ENCODE measurements at regions not wholly inside any gene's neighbourhood (a gene's known extent, or its start where the extent isn't known, plus 50 kb on each side); places are given as distances from the start of the nearest gene placed in this dataset.
"Not testable (repeated sequence)": the region's sequence is repeated elsewhere in the genome, so short reads cannot be mapped to it uniquely, and the experiment has no call there.

- no peak overlapping the region for H3K4me3 ChIP-seq (ENCODE audit: low read depth, low read length)
- TF ChIP-seq CTCF (IDR thresholded peaks at IDR 0.05; ENCODE audit: low read depth, low read length) = no peak
Measured at GRCh38 chr3:106512846-106513245, 644.0 kb upstream of the CBLB start.

- no peak for TF ChIP-seq CTCF (IDR thresholded peaks at IDR 0.05; ENCODE audit: low read depth, low read length)
- no peak overlapping the region for H3K4me3 ChIP-seq (ENCODE audit: low read depth, low read length)
Measured at GRCh38 chr3:106514431-106514830, 645.6 kb upstream of the CBLB start.

GRCh38 chr3:106518516-106518915 lies 649.7 kb upstream of the CBLB start:
- TF ChIP-seq CTCF (IDR thresholded peaks at IDR 0.05; ENCODE audit: low read depth, low read length) = no peak
- H3K4me3 ChIP-seq (ENCODE audit: low read depth, low read length) = no peak overlapping the region

GRCh38 chr3:106522397-106522796 lies 653.6 kb upstream of the CBLB start:
- no peak overlapping the region for H3K4me3 ChIP-seq (ENCODE audit: low read depth, low read length)

GRCh38 chr3:106528932-106529331 lies 660.1 kb upstream of the CBLB start:
- no peak for TF ChIP-seq CTCF (IDR thresholded peaks at IDR 0.05; ENCODE audit: low read depth, low read length)
- no peak overlapping the region for H3K4me3 ChIP-seq (ENCODE audit: low read depth, low read length)

More at GRCh38 chr3:106522397-106522796, 653.6 kb upstream of the CBLB start:
- no peak for TF ChIP-seq CTCF (IDR thresholded peaks at IDR 0.05; ENCODE audit: low read depth, low read length)

- TF ChIP-seq CTCF (IDR thresholded peaks at IDR 0.05; ENCODE audit: low read depth, low read length) = no peak
- no peak overlapping the region for H3K4me3 ChIP-seq (ENCODE audit: low read depth, low read length)
Measured at GRCh38 chr3:106529738-106530137, 660.9 kb upstream of the CBLB start.

GRCh38 chr3:106530367-106530766 lies 661.6 kb upstream of the CBLB start:
- H3K4me3 ChIP-seq (ENCODE audit: low read depth, low read length) = no peak overlapping the region
- no peak for TF ChIP-seq CTCF (IDR thresholded peaks at IDR 0.05; ENCODE audit: low read depth, low read length)

GRCh38 chr3:106531771-106532329 lies 663.0 kb upstream of the CBLB start:
- not testable (repeated sequence) for H3K4me3 ChIP-seq (ENCODE audit: low read depth, low read length)

Measured in WI38 (cell line).